Hepatocyte (in vitro differentiated cells): ENCODE measurements at regions not wholly inside any gene's neighbourhood (a gene's known extent, or its start where the extent isn't known, plus 50 kb on each side); places are given as distances from the start of the nearest gene placed in this dataset.

Experiments
- CTCF ChIP-seq: fragments of 200-600 bp; sonication (generic); IDR thresholded peaks from 2 replicates; pipeline ENCODE4 v1.5.1; 2016; ENCODE audit warnings: antibody characterized with exemption, mild to moderate bottlenecking; ENCODE audit not compliant: poor library complexity
- EZH2 ChIP-seq: fragments of 200-600 bp; sonication (generic); IDR thresholded peaks from 2 replicates; pipeline ENCODE4 v1.6.1; 2016; ENCODE audit warnings: antibody characterized with exemption, mild to moderate bottlenecking, borderline replicate concordance
- EZH2phosphoT487 ChIP-seq: fragments of 200-600 bp; sonication (generic); IDR thresholded peaks from one replicate; pipeline ENCODE4 v1.6.1; 2018; ENCODE audit warnings: antibody characterized with exemption, mild to moderate bottlenecking, low read depth, moderate library complexity; ENCODE audit not compliant: unreplicated experiment, severe bottlenecking

- TF ChIP-seq EZH2phosphoT487: no peak
- TF ChIP-seq EZH2: no peak
- no peak for TF ChIP-seq CTCF
Observed at GRCh38 chr2:162914161-162914560, 75.6 kb upstream of the KCNH7 start.
